Heart right ventricle (tissue), 16 donors: ENCODE measurements at regions not wholly inside any gene's neighbourhood (a gene's known extent, or its start where the extent isn't known, plus 50 kb on each side); places are given as distances from the start of the nearest gene placed in this dataset.

ENCODE experiments used
- ATAC-seq, 8 donors: fragments of 200-7000 bp; cut with Tn5 transposase; one replicate each; pipeline ENCODE4 v1.9.1; 2020; ENCODE audit warnings: mild to moderate bottlenecking in 8 of 8, moderate library complexity in 8 of 8, moderate number of reproducible peaks in 1 of 8
- DNase-seq, 2 donors: peaks; one replicate each; pipeline ENCODE4 v3.0.0-alpha.2; 2020
- H3K27ac ChIP-seq, 10 donors: fragments of 200-600 bp; sonication (generic) in 2 of 10; one replicate each; pipeline versions ENCODE4 v1.5.0 to v1.8.0; 2020 to 2022; ENCODE audit warnings: mild to moderate bottlenecking in 3 of 10
- H3K27me3 ChIP-seq, 7 donors: fragments of 200-600 bp; one replicate each; pipeline ENCODE4 v1.8.0; 2021 to 2022; ENCODE audit warnings: mild to moderate bottlenecking in 2 of 7
- H3K36me3 ChIP-seq, 9 donors: fragments of 200-600 bp; sonication (generic) in 1 of 9; one replicate each; pipeline versions ENCODE4 v1.5.0 to v1.8.0; 2020 to 2022; ENCODE audit warnings: mild to moderate bottlenecking in 2 of 9
- H3K4me1 ChIP-seq, 9 donors: fragments of 200-600 bp; sonication (generic) in 1 of 9; one replicate each; pipeline versions ENCODE4 v1.5.0 to v1.8.0; 2020 to 2022; ENCODE audit warnings: mild to moderate bottlenecking in 4 of 9
- H3K4me3 ChIP-seq, 10 donors: fragments of 200-600 bp; sonication (generic) in 2 of 10; one replicate each; pipeline versions ENCODE4 v1.5.0 to v1.8.0; 2020 to 2022; ENCODE audit warnings: mild to moderate bottlenecking in 7 of 10, moderate library complexity in 2 of 10
- H3K9me3 ChIP-seq, 11 donors: fragments of 200-600 bp in 10 of 11; sonication (generic) in 2 of 11; one replicate each; pipeline versions ENCODE4 v1.5.0 to v1.8.0; 2013 to 2022; ENCODE audit warnings: mild to moderate bottlenecking in 2 of 11, control low read depth in 1 of 11, moderate library complexity in 1 of 11
- CTCF ChIP-seq, 9 donors: fragments of 200-600 bp; sonication (generic) in 2 of 9; IDR thresholded peaks; one replicate each; pipeline versions ENCODE4 v1.5.0 to v1.8.0; 2021 to 2022; ENCODE audit warnings: antibody characterized with exemption in 9 of 9, mild to moderate bottlenecking in 5 of 9, moderate library complexity in 1 of 9
- WGBS, 2 donors: extraction: QIAGEN DNeasy Blood & Tissue Kit; methylation state at CpG; one replicate each; pipeline ENCODE4 v1.1.7; 2013; ENCODE audit warnings: inconsistent platforms in 1 of 2; 5-methylcytosine and 5-hydroxymethylcytosine counted together
- intact Hi-C, 10 donors: fragments of 100-400 bp; cut with DNase I; formaldehyde crosslinking; loops; one replicate each; pipeline versions ENCODE4 v1.11.1 to v1.14.2; 2022
- donor health status: Arrhythmogenic right ventricular cardiomyopathy.
- donor health status: ischemic (EF 13 %, LVEDD 7.1; RV severe dilation, severe dysfunction).
- donor health status: healthy with polysubstance abuse.
- donor health status: DM: no; HTN: yes; CAD: no.
- donor health status: DM: no; HTN: no; CAD: no.
- donor health status: ischemic (EF 25% LVEDD 6.9; RV normal size, moderate dysfunction).
- donor health status: ischemic (EF 25% LVEDD 5.7; RV mildly dilated, moderate dysfunction).
- donor health status: healthy.
- donor health status: DM: yes; HTN: yes; CAD: no.
- donor health status: Ischemic cardiomyopathy.
- donor health status: ischemic (EF 35%, LVEDD 5.7; RV mildly dilated, moderate dysfunction).
- donor health status: nonischemic (EF 11% LVEDD 7.7; RV severe dilation, severe dysfunction).
- donor health status: DM: yes; HTN: yes; CAD: no.
- donor health status: PGD.
- donor health status: ischemic (EF 29% LVEDD 5.4; RV normal size, mild dysfunction).
- donor health status: nonischemic (EF 23%, LVEDD 6.1; RV moderate dilation, normal function).

- Histone ChIP-seq H3K27ac (no peak overlapping the region), H3K4me3 (no peak overlapping the region), H3K9me3 (no peaks in the 10 kb centered on the region), H3K4me1 (no peaks in the 10 kb centered on the region), H3K27me3 (no peaks in the 10 kb centered on the region), H3K36me3 (no peaks in the 10 kb centered on the region)
- intact Hi-C loops = no loop called here
- no peak for TF ChIP-seq CTCF (IDR thresholded peaks at IDR 0.05)
- ATAC-seq (no peak), DNase-seq (no peak)
- 58 to 62% methylated on average over 2 of the region's 2 CpGs for WGBS, 2 donors
Observed at GRCh38 chr2:200092235-200092634, 136.9 kb downstream of the MAIP1 start.

- no peak for DNase-seq
- Histone ChIP-seq H3K4me3 (no peak overlapping the region), H3K27me3 (no peaks in the 10 kb centered on the region), H3K27ac (no peak overlapping the region), H3K36me3 (no peaks in the 10 kb centered on the region), H3K4me1 (no peaks in the 10 kb centered on the region), H3K9me3 (no peaks in the 10 kb centered on the region)
- TF ChIP-seq CTCF (IDR thresholded peaks at IDR 0.05) = no peak
- WGBS, 2 donors = 72 to 80% methylated on average over 3 of the region's 3 CpGs
- no peak for ATAC-seq
- intact Hi-C loops = no loop called here
Observed at GRCh38 chr2:200095436-200095835, 140.1 kb downstream of the MAIP1 start.

- Histone ChIP-seq H3K27ac (no peak overlapping the region), H3K27me3 (no peaks in the 10 kb centered on the region), H3K4me3 (no peak overlapping the region), H3K9me3 (no peaks in the 10 kb centered on the region), H3K36me3 (no peaks in the 10 kb centered on the region), H3K4me1 (no peaks in the 10 kb centered on the region)
- intact Hi-C loops = no loop called here
- 89 to 91% methylated on average over 1 of the region's 1 CpG for WGBS, 2 donors
- ATAC-seq (no peak), DNase-seq (no peak)
- TF ChIP-seq CTCF (IDR thresholded peaks at IDR 0.05) = no peak
Observed at GRCh38 chr2:200099256-200099655, 143.9 kb downstream of the MAIP1 start.

- intact Hi-C loops = no loop called here
- no peak for TF ChIP-seq CTCF (IDR thresholded peaks at IDR 0.05)
- Histone ChIP-seq H3K4me1 (no peaks in the 10 kb centered on the region), H3K9me3 (no peaks in the 10 kb centered on the region), H3K36me3 (no peaks in the 10 kb centered on the region), H3K27me3 (no peaks in the 10 kb centered on the region), H3K4me3 (no peak overlapping the region), H3K27ac (no peak overlapping the region)
- no peak for ATAC-seq
- no peak for DNase-seq
Observed at GRCh38 chr2:200100027-200100426, 144.6 kb downstream of the MAIP1 start.

GRCh38 chr2:200101922-200102321 is 146.5 kb downstream of the MAIP1 start:
- Histone ChIP-seq H3K27ac (no peak overlapping the region), H3K27me3 (no peaks in the 10 kb centered on the region), H3K4me3 (no peak overlapping the region), H3K36me3 (no peaks in the 10 kb centered on the region), H3K9me3 (no peaks in the 10 kb centered on the region), H3K4me1 (no peaks in the 10 kb centered on the region)
- intact Hi-C loops = no loop called here
- ATAC-seq = no peak
- 76 to 83% methylated on average over 4 of the region's 4 CpGs for WGBS, 2 donors
- no peak for DNase-seq
- TF ChIP-seq CTCF (IDR thresholded peaks at IDR 0.05) = no peak
